DOHH2 (cell line): ENCODE measurements at regions not wholly inside any gene's neighbourhood (a gene's known extent, or its start where the extent isn't known, plus 50 kb on each side); places are given as distances from the start of the nearest gene placed in this dataset.

Experiments used
- H3F3A ChIP-seq: fragments of 200-600 bp; sonication (generic), shearing (Covaris generic); 2 replicates; pipeline ENCODE4 v1.6.0; 2016; ENCODE audit warnings: antibody characterized with exemption, mild to moderate bottlenecking; ENCODE audit not compliant: control insufficient read depth, insufficient read depth
- H3K27ac ChIP-seq: fragments of 200-600 bp; sonication (generic); 2 replicates; pipeline ENCODE4 v1.5.1; 2014; ENCODE audit warnings: low read depth, mild to moderate bottlenecking, low read length, moderate library complexity
- H3K27me3 ChIP-seq: fragments of 200-600 bp; sonication (generic); 2 replicates; pipeline ENCODE4 v1.6.1; 2014; ENCODE audit warnings: mild to moderate bottlenecking, low read length, mixed read lengths; ENCODE audit not compliant: control insufficient read depth
- H3K36me3 ChIP-seq: fragments of 200-600 bp; sonication (generic); 2 replicates; pipeline ENCODE4 v1.6.1; 2014; ENCODE audit warnings: mild to moderate bottlenecking, low read length, moderate library complexity, mixed read lengths; ENCODE audit not compliant: control insufficient read depth
- H3K4me1 ChIP-seq: fragments of 200-600 bp; sonication (generic); 2 replicates; pipeline ENCODE4 v1.6.1; 2014; ENCODE audit warnings: mild to moderate bottlenecking, low read length, mixed read lengths; ENCODE audit not compliant: control insufficient read depth
- H3K4me2 ChIP-seq: fragments of 200-600 bp; sonication (generic); 2 replicates; pipeline ENCODE4 v1.6.0; 2014; ENCODE audit warnings: mild to moderate bottlenecking, low read length, moderate library complexity
- H3K4me3 ChIP-seq: fragments of 200-600 bp; sonication (generic); 2 replicates; pipeline ENCODE4 v1.5.1; 2014; ENCODE audit warnings: mild to moderate bottlenecking, low read length, mixed read lengths
- H3K79me2 ChIP-seq: fragments of 200-600 bp; sonication (generic); 2 replicates; pipeline ENCODE4 v1.6.1; 2014; ENCODE audit warnings: mild to moderate bottlenecking, low read length, mixed read lengths; ENCODE audit not compliant: control insufficient read depth
- H3K9me2 ChIP-seq: fragments of 200-600 bp; sonication (generic); replicated peaks from 2 replicates; pipeline ENCODE4 v1.6.1; 2014; ENCODE audit warnings: mild to moderate bottlenecking, low read length, mixed read lengths; ENCODE audit not compliant: control insufficient read depth
- H3K9me3 ChIP-seq: fragments of 200-600 bp; sonication (generic); 2 replicates; pipeline ENCODE4 v1.6.1; 2014; ENCODE audit warnings: antibody characterized with exemption, low read length, mixed read lengths; ENCODE audit not compliant: control insufficient read depth, insufficient read depth
- H4K20me1 ChIP-seq: fragments of 200-600 bp; sonication (generic); 2 replicates; pipeline ENCODE4 v1.6.0; 2014; ENCODE audit warnings: low read depth, mild to moderate bottlenecking, antibody characterized with exemption, low read length, moderate library complexity; ENCODE audit not compliant: control insufficient read depth, insufficient read depth
- EZH2phosphoT487 ChIP-seq: fragments of 200-600 bp; sonication (generic); IDR thresholded peaks from 2 replicates; pipeline ENCODE4 v1.6.1; 2017; ENCODE audit warnings: borderline replicate concordance, mild to moderate bottlenecking, antibody characterized with exemption, low read length, moderate library complexity, mixed read lengths
- TF ChIP-seq, protein P1 (sequence below): fragments of 200-600 bp; sonication (generic); IDR thresholded peaks from one replicate; pipeline ENCODE4 v1.5.1; 2014; ENCODE audit warnings: antibody characterized with exemption, mild to moderate bottlenecking, low read depth, low read length; ENCODE audit not compliant: poor library complexity, severe bottlenecking

DNA sequence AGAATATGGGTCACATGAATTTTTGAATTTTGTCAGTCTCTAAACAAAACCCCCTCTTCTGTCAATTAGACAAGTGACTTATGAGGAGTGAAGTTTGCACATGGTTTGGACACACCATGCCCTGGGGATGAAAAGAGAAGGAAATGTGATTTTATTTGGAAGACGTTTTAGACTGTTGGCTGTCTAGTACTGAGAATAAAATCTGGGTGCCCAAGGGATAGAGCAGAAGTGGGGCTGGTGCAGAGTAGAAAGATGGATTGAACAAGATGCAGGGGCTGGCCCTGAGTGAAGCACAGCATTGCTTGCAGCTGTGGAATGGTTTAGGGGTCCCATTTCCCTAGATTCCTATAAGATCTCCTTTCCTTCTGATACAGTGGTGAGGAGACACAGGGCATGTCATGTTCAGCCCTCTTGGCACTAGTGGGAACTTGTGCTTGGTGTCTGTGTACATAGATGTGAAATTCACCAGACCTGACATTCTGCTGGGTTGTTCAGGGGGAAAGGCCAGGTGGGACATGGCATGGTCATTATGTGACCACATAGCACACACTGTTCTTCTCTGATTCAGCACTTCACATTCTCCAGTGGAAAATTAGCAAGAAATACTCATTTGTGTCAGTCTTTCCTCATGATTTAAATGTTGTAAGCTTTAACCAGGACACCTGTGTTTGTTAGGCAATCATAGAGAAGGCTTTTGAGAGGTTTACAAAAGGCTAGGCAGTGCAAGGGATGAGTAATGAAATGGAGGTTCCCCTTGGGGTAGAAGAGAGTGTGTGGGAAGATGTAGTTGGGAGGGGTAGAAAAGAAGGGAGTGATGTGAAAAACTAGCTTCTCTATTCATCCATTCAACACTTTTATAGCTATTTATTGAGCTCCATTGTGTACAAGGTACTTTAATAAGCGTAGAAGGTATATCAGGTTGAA is 202.3 kb upstream of the IGF1 start:
- H3K27ac ChIP-seq: no peak overlapping the region
- H3F3A ChIP-seq: no peaks in the 10 kb centered on the region
- H3K9me2 ChIP-seq: no peaks in the 10 kb centered on the region
- H3K4me1 ChIP-seq: no peaks in the 10 kb centered on the region
- no peak overlapping the region for H3K4me2 ChIP-seq
- H3K9me3 ChIP-seq: no peaks in the 10 kb centered on the region
- no peak overlapping the region for H3K4me3 ChIP-seq
- no peaks in the 10 kb centered on the region for H3K36me3 ChIP-seq
- H3K79me2 ChIP-seq: no peaks in the 10 kb centered on the region
- no peaks in the 10 kb centered on the region for H4K20me1 ChIP-seq
- TF ChIP-seq, protein P1, sequence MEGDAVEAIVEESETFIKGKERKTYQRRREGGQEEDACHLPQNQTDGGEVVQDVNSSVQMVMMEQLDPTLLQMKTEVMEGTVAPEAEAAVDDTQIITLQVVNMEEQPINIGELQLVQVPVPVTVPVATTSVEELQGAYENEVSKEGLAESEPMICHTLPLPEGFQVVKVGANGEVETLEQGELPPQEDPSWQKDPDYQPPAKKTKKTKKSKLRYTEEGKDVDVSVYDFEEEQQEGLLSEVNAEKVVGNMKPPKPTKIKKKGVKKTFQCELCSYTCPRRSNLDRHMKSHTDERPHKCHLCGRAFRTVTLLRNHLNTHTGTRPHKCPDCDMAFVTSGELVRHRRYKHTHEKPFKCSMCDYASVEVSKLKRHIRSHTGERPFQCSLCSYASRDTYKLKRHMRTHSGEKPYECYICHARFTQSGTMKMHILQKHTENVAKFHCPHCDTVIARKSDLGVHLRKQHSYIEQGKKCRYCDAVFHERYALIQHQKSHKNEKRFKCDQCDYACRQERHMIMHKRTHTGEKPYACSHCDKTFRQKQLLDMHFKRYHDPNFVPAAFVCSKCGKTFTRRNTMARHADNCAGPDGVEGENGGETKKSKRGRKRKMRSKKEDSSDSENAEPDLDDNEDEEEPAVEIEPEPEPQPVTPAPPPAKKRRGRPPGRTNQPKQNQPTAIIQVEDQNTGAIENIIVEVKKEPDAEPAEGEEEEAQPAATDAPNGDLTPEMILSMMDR: no peak
- TF ChIP-seq EZH2phosphoT487: no peak
- H3K27me3 ChIP-seq: no peaks in the 10 kb centered on the region

DNA sequence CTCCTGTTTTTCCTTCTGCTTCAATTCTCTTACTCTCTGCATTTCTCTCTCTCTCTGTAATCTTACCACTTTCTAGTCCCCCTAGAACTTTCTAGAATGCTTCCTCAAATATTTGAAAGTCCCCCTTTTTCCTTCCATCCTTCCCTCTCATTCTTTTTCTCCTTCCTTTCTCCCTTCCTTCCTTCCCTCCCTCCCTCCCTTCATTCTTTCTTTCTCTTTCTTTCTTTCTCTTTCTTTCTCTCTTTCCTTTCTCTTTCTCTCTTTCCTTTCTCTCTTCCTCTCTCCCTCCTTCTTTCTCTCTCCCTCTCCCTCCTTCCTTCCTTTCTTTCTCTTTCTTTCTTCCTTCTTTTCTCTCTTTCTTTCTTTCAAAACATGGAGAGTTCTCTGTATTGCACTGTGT is 201.4 kb upstream of the IGF1 start:
- no peaks in the 10 kb centered on the region for H4K20me1 ChIP-seq
- H3K79me2 ChIP-seq: no peaks in the 10 kb centered on the region
- no peak for TF ChIP-seq EZH2phosphoT487
- TF ChIP-seq, protein P1: no peak
- no peak overlapping the region for H3K4me2 ChIP-seq
- H3K36me3 ChIP-seq: no peaks in the 10 kb centered on the region
- H3K4me1 ChIP-seq: no peaks in the 10 kb centered on the region
- H3F3A ChIP-seq: no peaks in the 10 kb centered on the region
- H3K27ac ChIP-seq: no peak overlapping the region
- no peaks in the 10 kb centered on the region for H3K9me2 ChIP-seq
- H3K4me3 ChIP-seq: no peak overlapping the region
- no peaks in the 10 kb centered on the region for H3K27me3 ChIP-seq
- no peaks in the 10 kb centered on the region for H3K9me3 ChIP-seq

DNA sequence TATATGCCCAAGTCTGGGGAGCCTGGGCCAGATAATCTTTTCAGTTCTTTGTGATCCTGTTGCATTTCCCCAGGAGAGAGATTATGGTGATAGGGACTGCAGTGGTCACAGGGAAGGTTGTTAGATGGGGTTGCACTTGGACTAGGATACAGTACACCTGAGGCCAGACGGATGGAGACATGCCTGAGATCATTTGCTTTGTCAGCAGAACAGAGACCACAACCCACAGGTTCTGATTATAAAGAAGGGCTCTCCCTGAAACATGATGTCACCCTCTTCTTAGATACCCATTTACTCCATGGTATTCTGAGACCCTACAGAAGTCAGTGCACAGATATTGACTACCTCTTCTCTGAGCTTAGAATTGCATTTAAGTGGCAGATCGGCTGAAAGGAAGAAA is 200.9 kb upstream of the IGF1 start:
- Histone ChIP-seq H4K20me1 (no peaks in the 10 kb centered on the region), H3K9me3 (no peaks in the 10 kb centered on the region), H3K4me1 (no peaks in the 10 kb centered on the region), H3K79me2 (no peaks in the 10 kb centered on the region), H3K9me2 (no peaks in the 10 kb centered on the region), H3K4me2 (no peak overlapping the region), H3K36me3 (no peaks in the 10 kb centered on the region), H3F3A (no peaks in the 10 kb centered on the region), H3K27ac (no peak overlapping the region), H3K27me3 (no peaks in the 10 kb centered on the region), H3K4me3 (no peak overlapping the region)
- TF ChIP-seq, protein P1: no peak
